ENCODE measurements at regions not wholly inside any gene's neighbourhood (a gene's known extent, or its start where the extent isn't known, plus 50 kb on each side); places are given as distances from the start of the nearest gene placed in this dataset.

GRCh38 chr11:71184421-71185210 is 67.8 kb downstream of the SHANK2 start:
- H3K4me3 ChIP-seq: no peak overlapping the region
- intact Hi-C loops (cut with micrococcal nuclease) (no loop called here), in situ Hi-C loops (cut with MboI) (no loop called here)
- H3K27me3 ChIP-seq (ENCODE audit: control insufficient read depth in 2 of 2, insufficient read depth in 2 of 2, low read length in 2 of 2): peaks cover 0 to 42% of the 10 kb centered on the region in 2 experiments; a peak in 3 of 5 replicates
- DNase-seq (ENCODE audit: extremely low read depth in 1 of 4, low spot score in 3 of 4): no peak
- H3K9me1 ChIP-seq (ENCODE audit: control insufficient read depth, insufficient read depth, low read length): no peaks in the 10 kb centered on the region
- H2AFZ ChIP-seq (ENCODE audit: low read depth, low read length): no peak overlapping the region
- H3K9me3 ChIP-seq (replicated peaks; ENCODE audit: control insufficient read depth, insufficient read depth, low read depth, low read length): no peaks in the 10 kb centered on the region
- H3K4me2 ChIP-seq (ENCODE audit: insufficient read depth, low read length): no peak overlapping the region
- ChIA-PET CTCF (ENCODE audit: low intra/inter-chr PET ratio) (no interaction called here), POLR2A (no interaction called here)
- no peaks in the 10 kb centered on the region for H3K4me1 ChIP-seq (replicated peaks in 1 of 2; ENCODE audit: control insufficient read depth in 2 of 2, insufficient read depth in 2 of 2, low read length in 2 of 2)
- no peak for FAIRE-seq
- no peak overlapping the region for H3K27ac ChIP-seq (ENCODE audit: extremely low read depth, low read depth, low read length)
- no peaks in the 10 kb centered on the region for H3K79me2 ChIP-seq (ENCODE audit: control insufficient read depth, insufficient read depth, low read length)
- no peak for ATAC-seq
- BruUV-seq (replicated peaks): no TSS peak
- whole genome bisulfite sequencing (ENCODE audit: insufficient coverage, low coverage, missing lambda C conversion rate): 3% methylated on average over 12 of the region's 12 CpGs
- no peak overlapping the region for H3K9ac ChIP-seq (ENCODE audit: insufficient read depth in 1 of 2, low read depth in 2 of 2, low read length in 2 of 2)
- H4K20me1 ChIP-seq (replicated peaks; ENCODE audit: control insufficient read depth, insufficient read depth, low read length): peaks cover 5% of the 10 kb centered on the region; the same call in 1 of the 2 replicates
- TF ChIP-seq STAG1 (CRISPR knock-in tag; IDR thresholded peaks at IDR 0.05; ENCODE audit: borderline replicate concordance): no peak
- no peak for TF ChIP-seq ZSCAN32 (CRISPR knock-in tag; IDR thresholded peaks at IDR 0.05)
- TF ChIP-seq ZBTB2 (IDR thresholded peaks at IDR 0.05): no peak
- no peak for TF ChIP-seq THRA (IDR thresholded peaks at IDR 0.05)
- TF ChIP-seq ELK3 (CRISPR knock-in tag; IDR thresholded peaks at IDR 0.05): no peak
- no peak for TF ChIP-seq FOXA3 (CRISPR knock-in tag; conservative IDR thresholded peaks at IDR 0.05 in 1 of 2, IDR thresholded peaks at IDR 0.05 in 1 of 2)
- no peak for TF ChIP-seq SMAD1 (IDR thresholded peaks at IDR 0.05; ENCODE audit: low read depth, low read length, partially characterized antibody)
- no peak for TF ChIP-seq MYBL2 (IDR thresholded peaks at IDR 0.05; ENCODE audit: low read depth)
- TF ChIP-seq MYBL2 (CRISPR knock-in tag; IDR thresholded peaks at IDR 0.05; ENCODE audit: borderline replicate concordance): no peak
- no peak for TF ChIP-seq ZNF165 (CRISPR knock-in tag; IDR thresholded peaks at IDR 0.05; ENCODE audit: borderline replicate concordance)
- no peak for TF ChIP-seq CREB3 (tag; conservative IDR thresholded peaks at IDR 0.05; ENCODE audit: low read depth)
- TF ChIP-seq ZNF584 (CRISPR knock-in tag; IDR thresholded peaks at IDR 0.05; ENCODE audit: low read depth): no peak
- TF ChIP-seq ZFP36 (IDR thresholded peaks at IDR 0.05; ENCODE audit: low read depth, low read length, partially characterized antibody): no peak
- TF ChIP-seq HEY1 (CRISPR knock-in tag; IDR thresholded peaks at IDR 0.05; ENCODE audit: borderline replicate concordance): no peak
- no peak for TF ChIP-seq DIDO1 (tag; IDR thresholded peaks at IDR 0.05; ENCODE audit: low read depth)
- no peaks in the 10 kb centered on the region for H3K36me3 ChIP-seq (ENCODE audit: control insufficient read depth, insufficient read depth, low read length)
